ENCODE measurements at regions not wholly inside any gene's neighbourhood (a gene's known extent, or its start where the extent isn't known, plus 50 kb on each side); places are given as distances from the start of the nearest gene placed in this dataset.

DNA sequence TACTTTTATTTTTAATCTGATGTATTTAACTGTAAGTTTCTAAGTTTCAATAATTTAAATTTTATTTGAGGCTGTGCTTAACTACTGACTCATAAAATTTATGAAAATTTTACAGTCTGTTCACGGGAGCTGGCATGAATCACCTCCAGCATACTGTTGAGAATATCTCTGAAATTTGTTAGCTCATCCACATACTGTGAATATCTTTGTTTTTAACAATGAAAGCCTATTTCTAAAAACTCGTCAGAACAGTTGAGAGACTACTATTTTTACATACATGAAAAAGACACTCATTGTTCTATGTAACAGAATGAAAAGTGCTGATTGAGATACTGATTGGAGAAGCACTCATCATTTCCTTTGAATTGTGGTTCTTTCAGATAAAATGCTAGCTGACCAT is 749.3 kb downstream of the TENT5A start:
- H3K9me3 ChIP-seq (ENCODE audit: low read length): no peaks in the 10 kb centered on the region
- H3K79me2 ChIP-seq (ENCODE audit: insufficient read depth, low read length): no peaks in the 10 kb centered on the region
- no peak overlapping the region for H3K4me2 ChIP-seq (ENCODE audit: low read length)
- no peaks in the 10 kb centered on the region for H3F3A ChIP-seq (ENCODE audit: insufficient read depth, low read length)
- TF ChIP-seq, protein P1, sequence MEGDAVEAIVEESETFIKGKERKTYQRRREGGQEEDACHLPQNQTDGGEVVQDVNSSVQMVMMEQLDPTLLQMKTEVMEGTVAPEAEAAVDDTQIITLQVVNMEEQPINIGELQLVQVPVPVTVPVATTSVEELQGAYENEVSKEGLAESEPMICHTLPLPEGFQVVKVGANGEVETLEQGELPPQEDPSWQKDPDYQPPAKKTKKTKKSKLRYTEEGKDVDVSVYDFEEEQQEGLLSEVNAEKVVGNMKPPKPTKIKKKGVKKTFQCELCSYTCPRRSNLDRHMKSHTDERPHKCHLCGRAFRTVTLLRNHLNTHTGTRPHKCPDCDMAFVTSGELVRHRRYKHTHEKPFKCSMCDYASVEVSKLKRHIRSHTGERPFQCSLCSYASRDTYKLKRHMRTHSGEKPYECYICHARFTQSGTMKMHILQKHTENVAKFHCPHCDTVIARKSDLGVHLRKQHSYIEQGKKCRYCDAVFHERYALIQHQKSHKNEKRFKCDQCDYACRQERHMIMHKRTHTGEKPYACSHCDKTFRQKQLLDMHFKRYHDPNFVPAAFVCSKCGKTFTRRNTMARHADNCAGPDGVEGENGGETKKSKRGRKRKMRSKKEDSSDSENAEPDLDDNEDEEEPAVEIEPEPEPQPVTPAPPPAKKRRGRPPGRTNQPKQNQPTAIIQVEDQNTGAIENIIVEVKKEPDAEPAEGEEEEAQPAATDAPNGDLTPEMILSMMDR (IDR thresholded peaks at IDR 0.05; ENCODE audit: low read length): no peak
- TF ChIP-seq EZH2 (IDR thresholded peaks at IDR 0.05; ENCODE audit: borderline replicate concordance, low read length): no peak
- no peaks in the 10 kb centered on the region for H4K20me1 ChIP-seq (ENCODE audit: insufficient read depth, low read length)
- no peaks in the 10 kb centered on the region for H3K9me2 ChIP-seq (ENCODE audit: low read depth, low read length)
- no peaks in the 10 kb centered on the region for H3K36me3 ChIP-seq (ENCODE audit: insufficient read depth, low read length)
- H3K27ac ChIP-seq (ENCODE audit: low read depth, low read length, poor library complexity, severe bottlenecking): no peak overlapping the region
- H3K27me3 ChIP-seq (ENCODE audit: insufficient read depth, low read length): no peaks in the 10 kb centered on the region
- no peak overlapping the region for H3K9ac ChIP-seq (ENCODE audit: low read length)
- H2AFZ ChIP-seq (ENCODE audit: low read length): no peak overlapping the region
- no peaks in the 10 kb centered on the region for H3K4me1 ChIP-seq (ENCODE audit: insufficient read depth, low read length, severe bottlenecking)
- H3K4me3 ChIP-seq (ENCODE audit: low read depth, low read length, poor library complexity, severe bottlenecking): no peak overlapping the region

DNA sequence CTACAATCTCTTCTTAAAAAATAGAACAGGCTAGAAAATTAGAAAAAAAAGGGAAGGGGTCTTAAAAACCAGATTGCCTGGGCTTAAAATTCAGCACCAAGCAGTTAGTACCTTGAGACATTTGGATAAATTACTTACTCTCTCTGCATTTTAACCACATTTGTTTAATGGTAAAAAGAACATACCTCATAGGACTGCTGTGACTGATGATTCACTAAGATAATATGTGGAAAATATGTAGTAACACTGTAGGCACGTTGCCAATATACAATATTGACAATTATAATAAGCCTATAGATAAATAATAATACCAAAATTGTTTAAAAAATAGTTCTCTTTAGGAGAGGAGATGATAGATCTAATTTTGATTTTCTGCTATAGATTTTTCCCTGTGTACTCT is 750.4 kb downstream of the TENT5A start:
- H4K20me1 ChIP-seq (ENCODE audit: insufficient read depth, low read length): no peaks in the 10 kb centered on the region
- TF ChIP-seq EZH2 (IDR thresholded peaks at IDR 0.05; ENCODE audit: borderline replicate concordance, low read length): no peak
- TF ChIP-seq, protein P1 (IDR thresholded peaks at IDR 0.05; ENCODE audit: low read length): no peak
- no peaks in the 10 kb centered on the region for H3K36me3 ChIP-seq (ENCODE audit: insufficient read depth, low read length)
- no peaks in the 10 kb centered on the region for H3F3A ChIP-seq (ENCODE audit: insufficient read depth, low read length)
- H3K9ac ChIP-seq (ENCODE audit: low read length): no peak overlapping the region
- no peaks in the 10 kb centered on the region for H3K4me1 ChIP-seq (ENCODE audit: insufficient read depth, low read length, severe bottlenecking)
- no peak overlapping the region for H3K4me3 ChIP-seq (ENCODE audit: low read depth, low read length, poor library complexity, severe bottlenecking)
- H3K9me2 ChIP-seq (ENCODE audit: low read depth, low read length): no peaks in the 10 kb centered on the region
- H3K9me3 ChIP-seq (ENCODE audit: low read length): no peaks in the 10 kb centered on the region
- H3K4me2 ChIP-seq (ENCODE audit: low read length): no peak overlapping the region
- H3K27ac ChIP-seq (ENCODE audit: low read depth, low read length, poor library complexity, severe bottlenecking): no peak overlapping the region
- H3K79me2 ChIP-seq (ENCODE audit: insufficient read depth, low read length): no peaks in the 10 kb centered on the region
- no peaks in the 10 kb centered on the region for H3K27me3 ChIP-seq (ENCODE audit: insufficient read depth, low read length)
- H2AFZ ChIP-seq (ENCODE audit: low read length): no peak overlapping the region

DNA sequence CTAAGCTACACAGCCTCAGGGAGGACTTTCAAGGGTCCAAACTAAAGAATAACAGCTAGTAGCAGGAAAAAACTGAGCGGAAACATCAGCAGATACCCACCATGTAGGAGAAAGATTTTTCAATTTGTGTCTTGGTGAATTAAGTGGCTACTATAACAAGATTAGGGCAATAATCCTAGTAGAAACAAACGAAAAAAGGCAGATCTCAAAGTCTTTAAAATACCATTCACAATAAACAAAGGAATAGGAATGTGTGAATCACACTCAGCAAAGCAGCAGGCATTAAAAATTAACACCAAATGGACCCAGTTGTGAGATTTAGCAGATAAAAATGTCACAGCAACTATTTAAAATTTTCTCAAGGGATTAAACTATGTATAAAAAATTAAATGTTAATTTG is 761.2 kb downstream of the TENT5A start:
- Histone ChIP-seq H2AFZ (ENCODE audit: low read length) (no peak overlapping the region), H3K27ac (ENCODE audit: low read depth, low read length, poor library complexity, severe bottlenecking) (no peak overlapping the region), H3K9me2 (ENCODE audit: low read depth, low read length) (no peaks in the 10 kb centered on the region), H3K9me3 (ENCODE audit: low read length) (no peaks in the 10 kb centered on the region), H3K4me3 (ENCODE audit: low read depth, low read length, poor library complexity, severe bottlenecking) (no peak overlapping the region), H3K4me2 (ENCODE audit: low read length) (no peak overlapping the region), H3K4me1 (ENCODE audit: insufficient read depth, low read length, severe bottlenecking) (no peaks in the 10 kb centered on the region), H3F3A (ENCODE audit: insufficient read depth, low read length) (no peaks in the 10 kb centered on the region), H3K27me3 (ENCODE audit: insufficient read depth, low read length) (no peaks in the 10 kb centered on the region), H3K9ac (ENCODE audit: low read length) (no peak overlapping the region), H4K20me1 (ENCODE audit: insufficient read depth, low read length) (no peaks in the 10 kb centered on the region), H3K79me2 (ENCODE audit: insufficient read depth, low read length) (no peaks in the 10 kb centered on the region), H3K36me3 (ENCODE audit: insufficient read depth, low read length) (no peaks in the 10 kb centered on the region)
- no peak for TF ChIP-seq EZH2 (IDR thresholded peaks at IDR 0.05; ENCODE audit: borderline replicate concordance, low read length)
- TF ChIP-seq, protein P1 (IDR thresholded peaks at IDR 0.05; ENCODE audit: low read length): no peak

All from OCI-LY1 (cell line).